Stimulated activated effector memory CD8-positive, alpha-beta T cell treated with anti-CD3 and anti-CD28 coated beads, Interleukin-12 subunit alpha, Interleukin-12 subunit beta, amount 100 ng/mL, for 72 hours (primary cell): ENCODE measurements at regions not wholly inside any gene's neighbourhood (a gene's known extent, or its start where the extent isn't known, plus 50 kb on each side); places are given as distances from the start of the nearest gene placed in this dataset.
A peak's percentile ranks its signal among the peaks of the same experiment; 100 is the strongest.
"Not testable (repeated sequence)": the region's sequence is repeated elsewhere in the genome, so short reads cannot be mapped to it uniquely, and the experiment has no call there.

ENCODE experiments used
- ATAC-seq: fragments of 150-1000 bp; cut with Tn5 transposase; 2 replicates; pipeline ENCODE4 v1.10.0; 2021
- DNase-seq, 2 donors: peaks; one replicate each; pipeline ENCODE4 v3.0.0; 2021 to 2022; ENCODE audit warnings: low spot score in 2 of 2
- H3K27ac Mint-ChIP-seq: one replicate; pipeline ENCODE4 v1.8.0; 2022; ENCODE audit warnings: mild to moderate bottlenecking, mixed read lengths
- H3K36me3 Mint-ChIP-seq: one replicate; pipeline ENCODE4 v1.8.0; 2022; ENCODE audit warnings: mild to moderate bottlenecking, mixed read lengths
- H3K4me1 Mint-ChIP-seq: one replicate; pipeline ENCODE4 v1.8.0; 2022; ENCODE audit warnings: mixed read lengths
- H3K4me3 Mint-ChIP-seq: one replicate; pipeline ENCODE4 v1.8.0; 2022; ENCODE audit warnings: mild to moderate bottlenecking, mixed read lengths
- H3K9me3 Mint-ChIP-seq: one replicate; pipeline ENCODE4 v1.8.0; 2022; ENCODE audit warnings: mixed read lengths

DNA sequence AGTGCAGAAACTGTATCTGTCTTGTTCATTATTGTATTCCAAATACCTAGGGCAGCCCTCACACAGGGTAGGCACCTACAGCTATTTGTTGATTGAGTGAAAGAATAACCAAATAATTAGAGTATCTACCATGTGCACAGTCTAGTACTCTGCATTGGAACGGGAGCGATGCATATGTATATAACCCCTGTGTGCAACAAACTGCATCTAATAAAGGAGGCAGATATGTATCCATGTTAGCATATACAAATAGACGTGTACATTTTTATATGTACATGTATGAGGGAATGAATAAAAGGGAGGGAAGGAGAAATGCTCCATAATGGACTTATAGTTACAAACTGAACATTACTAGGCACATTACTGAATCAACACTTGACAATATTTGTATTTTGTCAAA is 191.3 kb upstream of the PTPRZ1 start:
- Mint-ChIP-seq H3K27ac (no peak overlapping the region), H3K4me3 (no peak overlapping the region), H3K36me3 (no peaks in the 10 kb centered on the region), H3K4me1 (no peaks in the 10 kb centered on the region), H3K9me3 (no peaks in the 10 kb centered on the region)
- DNase-seq, result no peak
- ATAC-seq, result no peak

DNA sequence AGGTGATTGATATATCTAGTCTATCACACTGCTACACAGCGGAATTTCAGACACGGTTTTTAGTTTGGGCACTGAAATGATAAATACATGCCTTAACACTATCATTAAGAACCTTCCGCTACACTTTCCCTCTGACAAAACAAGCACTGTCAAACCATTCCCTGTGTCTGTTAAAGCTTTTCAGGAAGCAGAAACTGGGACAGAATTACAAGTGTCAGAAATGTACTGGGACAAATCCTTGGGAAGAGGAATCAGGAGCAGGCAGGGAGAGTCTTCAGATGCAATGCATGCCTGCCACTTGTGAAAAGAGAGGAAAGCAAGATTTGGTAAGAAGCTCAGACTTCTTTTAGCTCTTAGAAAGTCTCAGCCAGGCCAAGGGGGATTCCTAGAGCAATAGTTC is 196.8 kb upstream of the PTPRZ1 start:
- H3K4me1 Mint-ChIP-seq, result no peaks in the 10 kb centered on the region
- DNase-seq, result no peak
- no peaks in the 10 kb centered on the region for H3K36me3 Mint-ChIP-seq
- H3K27ac Mint-ChIP-seq, result no peak overlapping the region
- no peaks in the 10 kb centered on the region for H3K9me3 Mint-ChIP-seq
- ATAC-seq, result no peak
- H3K4me3 Mint-ChIP-seq, result no peak overlapping the region

DNA sequence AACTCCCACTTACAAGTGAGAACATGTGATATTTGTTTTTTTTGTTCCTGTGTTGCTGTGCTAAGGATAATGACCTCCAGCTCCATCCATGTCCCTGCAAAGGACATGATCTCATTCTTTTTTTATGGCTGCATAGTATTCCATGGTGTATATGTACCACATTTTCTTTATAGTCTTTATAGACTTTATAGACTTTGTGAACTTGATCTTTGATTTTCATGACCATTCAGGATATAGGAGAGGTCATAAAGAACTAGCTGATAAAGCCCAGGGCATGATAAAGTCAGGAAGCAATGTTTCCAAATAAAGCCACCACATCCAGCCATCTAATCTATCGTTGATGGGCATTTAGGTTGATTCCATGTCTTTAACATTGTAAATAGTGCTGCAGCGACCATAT is 198.5 kb upstream of the PTPRZ1 start:
- not testable (repeated sequence) for H3K36me3 Mint-ChIP-seq, H3K27ac Mint-ChIP-seq, H3K4me1 Mint-ChIP-seq, H3K4me3 Mint-ChIP-seq, ATAC-seq, DNase-seq, H3K9me3 Mint-ChIP-seq

DNA sequence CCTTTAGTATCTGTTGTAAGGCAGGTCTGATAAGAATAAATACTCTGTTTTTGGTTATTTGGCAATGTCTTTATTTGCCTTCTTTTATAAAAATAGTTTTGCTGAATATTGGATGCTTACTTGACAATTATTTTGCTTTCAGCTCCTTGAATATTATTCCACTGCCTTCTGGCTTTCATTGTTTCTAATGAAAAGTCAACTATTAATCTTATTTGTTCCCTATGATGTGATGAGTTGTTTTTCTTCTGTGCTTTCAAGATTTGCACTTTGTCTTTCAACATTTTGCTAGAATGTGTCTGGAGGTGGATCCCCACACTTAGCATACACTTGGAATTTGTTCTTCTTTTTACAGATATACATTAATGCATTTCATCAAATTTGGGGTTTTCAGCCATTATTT is 203.8 kb upstream of the PTPRZ1 start:
- Mint-ChIP-seq H3K4me1 (no peaks in the 10 kb centered on the region), H3K9me3 (peaks cover 2% of the 10 kb centered on the region), H3K27ac (no peak overlapping the region), H3K36me3 (no peaks in the 10 kb centered on the region), H3K4me3 (no peak overlapping the region)
- DNase-seq, result no peak
- no peak for ATAC-seq

DNA sequence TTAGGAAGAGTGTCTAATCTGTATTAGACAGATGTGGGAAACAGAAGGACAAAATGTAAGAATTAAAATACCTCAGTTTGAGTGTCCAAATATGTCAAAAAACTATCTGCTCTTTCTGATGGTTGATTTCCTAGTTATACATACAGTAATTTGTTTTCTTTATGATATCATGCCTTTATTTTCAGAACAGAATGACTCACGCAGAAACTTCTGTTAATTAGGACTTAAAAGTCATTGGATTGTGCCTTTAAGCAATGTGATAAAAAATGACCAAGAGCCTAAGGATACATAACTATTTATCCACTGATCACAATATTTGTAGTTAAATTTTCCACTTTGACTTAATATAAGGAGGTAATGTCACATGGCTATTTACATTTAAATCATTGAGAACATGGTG is 206.7 kb upstream of the PTPRZ1 start:
- DNase-seq (no peak), ATAC-seq (no peak)
- H3K27ac Mint-ChIP-seq, result no peak overlapping the region
- peaks cover 2% of the 10 kb centered on the region for H3K9me3 Mint-ChIP-seq
- no peak overlapping the region for H3K4me3 Mint-ChIP-seq
- H3K4me1 Mint-ChIP-seq, result no peaks in the 10 kb centered on the region
- no peaks in the 10 kb centered on the region for H3K36me3 Mint-ChIP-seq

DNA sequence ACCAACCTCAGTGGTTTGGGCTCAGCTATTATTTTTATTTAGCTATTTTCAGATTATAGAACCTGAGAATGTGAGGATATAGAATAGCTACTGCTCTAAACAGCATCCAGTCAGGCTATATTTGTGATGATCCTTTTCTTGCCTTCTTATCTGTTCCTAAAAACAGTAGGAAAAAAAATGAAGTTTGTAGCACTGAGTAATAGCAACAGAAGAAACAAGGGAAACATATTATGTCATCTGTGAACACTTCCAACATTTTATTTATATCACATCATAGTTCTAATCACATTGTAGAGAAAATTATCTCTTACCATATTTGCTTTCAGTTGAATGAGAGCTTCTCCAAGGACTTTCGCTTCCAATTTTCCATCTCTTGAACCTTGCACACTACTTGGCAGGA is 229.6 kb upstream of the PTPRZ1 start:
- no peaks in the 10 kb centered on the region for H3K36me3 Mint-ChIP-seq
- no peak overlapping the region for H3K27ac Mint-ChIP-seq
- no peak overlapping the region for H3K4me3 Mint-ChIP-seq
- no peak for ATAC-seq
- no peak for DNase-seq
- H3K9me3 Mint-ChIP-seq, result no peaks in the 10 kb centered on the region
- H3K4me1 Mint-ChIP-seq, result no peaks in the 10 kb centered on the region

DNA sequence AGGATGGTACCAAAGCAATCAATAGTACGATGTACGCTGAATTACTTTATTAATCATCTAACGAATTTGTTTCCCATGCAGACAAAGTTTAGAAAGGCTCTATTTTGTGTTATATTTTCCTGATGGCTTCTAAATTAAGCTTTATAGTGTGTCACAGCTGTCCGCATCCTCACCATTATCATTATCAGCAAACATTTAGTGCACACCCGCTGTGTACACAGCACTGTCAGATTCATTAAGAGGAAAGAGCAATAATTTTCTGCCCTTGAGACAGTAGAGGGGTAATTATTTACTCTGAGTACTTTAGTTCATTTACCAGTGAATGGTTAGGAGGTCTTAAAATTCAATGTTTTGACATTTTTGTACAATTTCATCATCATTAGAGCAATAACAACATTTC is 233.3 kb upstream of the PTPRZ1 start:
- Mint-ChIP-seq H3K4me1 (no peaks in the 10 kb centered on the region), H3K4me3 (no peak overlapping the region), H3K9me3 (no peaks in the 10 kb centered on the region), H3K36me3 (no peaks in the 10 kb centered on the region), H3K27ac (no peak overlapping the region)
- ATAC-seq (no peak), DNase-seq (no peak)

DNA sequence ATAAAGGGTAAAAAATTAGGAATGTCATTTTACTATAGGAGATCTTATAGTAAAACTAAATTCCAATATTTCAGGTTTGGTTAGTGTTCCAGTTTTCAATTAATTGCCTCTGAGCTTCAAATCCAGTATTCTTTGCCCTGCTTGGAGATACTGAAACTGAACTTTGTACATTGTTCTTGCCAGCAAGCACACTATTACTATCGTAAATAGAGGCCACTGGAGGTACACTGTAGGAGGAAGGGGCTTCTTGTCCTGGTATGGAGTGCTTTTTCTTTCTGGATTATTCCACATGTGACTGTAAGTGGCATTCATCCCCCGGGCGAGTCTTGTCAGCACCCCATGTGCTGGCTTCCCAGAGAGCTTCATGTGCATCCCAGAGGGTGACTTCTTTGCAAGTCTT is 234.7 kb upstream of the PTPRZ1 start:
- Mint-ChIP-seq H3K27ac (no peak overlapping the region), H3K36me3 (no peaks in the 10 kb centered on the region), H3K4me1 (no peaks in the 10 kb centered on the region), H3K9me3 (no peaks in the 10 kb centered on the region), H3K4me3 (no peak overlapping the region)
- DNase-seq, result no peak
- peak; percentile 13 for ATAC-seq

DNA sequence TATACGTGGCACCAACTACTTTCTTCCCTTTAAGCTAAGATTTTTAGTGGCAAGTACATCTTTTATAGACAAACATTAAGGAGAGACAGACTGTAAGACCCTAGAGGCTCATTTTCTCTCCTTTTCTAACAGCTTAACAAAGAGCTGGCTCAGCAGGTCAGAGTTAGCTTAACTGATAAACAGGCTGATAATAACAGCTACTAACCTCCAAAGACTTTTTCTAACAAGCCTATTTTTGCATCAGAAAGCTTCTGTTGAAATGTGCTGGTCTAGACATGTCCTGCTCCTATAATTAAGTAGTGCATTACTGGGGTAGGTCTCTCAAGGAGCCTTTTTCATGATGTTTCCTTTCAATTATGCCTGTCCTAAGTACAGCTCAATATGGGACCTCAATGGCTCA is 238.2 kb upstream of the FAM3C start:
- Mint-ChIP-seq H3K4me3 (no peak overlapping the region), H3K4me1 (no peaks in the 10 kb centered on the region), H3K36me3 (no peaks in the 10 kb centered on the region), H3K9me3 (no peaks in the 10 kb centered on the region), H3K27ac (no peak overlapping the region)
- no peak for DNase-seq
- ATAC-seq, result no peak

DNA sequence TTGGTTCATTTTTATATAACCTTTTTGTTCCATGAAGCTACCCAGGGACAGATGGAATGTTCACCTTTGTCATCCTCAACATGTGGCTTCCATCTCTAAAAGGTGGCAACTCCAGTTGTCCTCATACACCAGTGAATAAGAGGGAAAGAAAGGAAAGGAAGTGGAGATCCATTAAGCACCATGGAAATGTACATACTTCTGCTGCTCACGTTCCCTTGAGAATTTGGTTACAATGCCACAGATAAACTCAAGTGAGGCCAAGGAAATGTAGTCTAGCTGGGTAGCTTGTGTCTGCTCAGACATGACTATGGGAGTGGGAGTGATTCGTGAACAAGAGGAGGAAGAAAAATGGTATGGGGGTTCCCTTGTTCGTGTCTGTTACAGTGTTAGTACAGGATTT is 237.1 kb upstream of the FAM3C start:
- no peak for DNase-seq
- H3K4me1 Mint-ChIP-seq, result no peaks in the 10 kb centered on the region
- no peak overlapping the region for H3K27ac Mint-ChIP-seq
- no peaks in the 10 kb centered on the region for H3K9me3 Mint-ChIP-seq
- H3K36me3 Mint-ChIP-seq, result no peaks in the 10 kb centered on the region
- H3K4me3 Mint-ChIP-seq, result no peak overlapping the region
- no peak for ATAC-seq

DNA sequence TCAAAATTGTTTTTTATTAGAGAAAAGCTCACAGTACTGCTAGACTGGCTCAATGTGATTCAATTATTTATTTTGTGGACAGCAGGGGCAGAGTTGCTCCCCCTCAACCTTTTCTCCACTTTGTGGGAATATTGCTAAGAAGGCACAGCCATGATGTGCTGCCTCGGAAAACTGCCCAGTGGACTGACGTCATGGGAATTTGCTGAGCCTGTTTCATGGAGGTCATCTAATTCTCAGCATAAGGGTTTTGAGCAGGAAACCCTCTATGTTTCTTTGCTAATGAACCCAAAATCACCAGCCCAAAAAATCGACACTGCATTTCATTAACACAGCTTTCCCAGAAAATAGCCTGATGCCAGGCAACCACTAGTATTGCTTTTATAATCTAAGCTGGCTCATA is 228.8 kb upstream of the FAM3C start:
- Mint-ChIP-seq H3K4me3 (no peak overlapping the region), H3K27ac (no peak overlapping the region), H3K9me3 (no peaks in the 10 kb centered on the region), H3K4me1 (no peaks in the 10 kb centered on the region), H3K36me3 (no peaks in the 10 kb centered on the region)
- ATAC-seq (no peak), DNase-seq (no peak)

DNA sequence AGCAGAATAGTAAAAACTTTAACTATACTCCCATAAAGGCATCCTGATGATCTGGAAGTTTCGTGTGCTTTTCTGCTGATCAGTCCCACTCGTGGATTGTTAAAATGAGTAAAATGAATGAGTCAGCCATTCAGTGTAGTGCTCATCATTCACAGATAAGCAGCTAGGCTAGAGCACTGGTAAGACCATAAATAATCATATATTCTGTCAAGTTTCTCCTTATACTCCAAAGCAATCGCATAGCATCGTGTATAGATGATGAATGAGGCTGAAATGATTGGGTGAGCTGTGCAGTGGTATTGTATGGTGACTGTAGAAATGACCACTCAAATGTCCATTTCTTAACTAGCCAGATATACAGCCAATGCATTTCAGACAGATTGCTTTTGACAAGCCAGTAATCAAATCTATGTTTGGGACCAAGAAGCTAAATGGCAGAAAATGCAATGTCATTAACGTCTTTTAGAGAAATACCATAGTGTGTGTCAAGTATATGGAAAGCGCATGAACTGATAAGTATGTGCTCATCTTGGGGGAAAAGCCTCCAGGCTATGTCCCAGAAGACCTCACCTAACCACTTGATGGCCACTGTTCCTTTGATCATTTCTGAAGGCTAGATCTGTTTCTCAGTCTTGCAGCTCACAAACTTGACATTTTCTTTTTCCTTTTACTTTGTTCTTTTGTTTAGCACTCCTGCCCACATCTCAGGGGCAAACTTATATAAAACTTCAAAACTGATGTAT is 227.2 kb upstream of the FAM3C start:
- Mint-ChIP-seq H3K4me3 (no peak overlapping the region), H3K36me3 (no peaks in the 10 kb centered on the region), H3K9me3 (no peaks in the 10 kb centered on the region), H3K27ac (no peak overlapping the region), H3K4me1 (no peaks in the 10 kb centered on the region)
- DNase-seq (no peak), ATAC-seq (no peak)

DNA sequence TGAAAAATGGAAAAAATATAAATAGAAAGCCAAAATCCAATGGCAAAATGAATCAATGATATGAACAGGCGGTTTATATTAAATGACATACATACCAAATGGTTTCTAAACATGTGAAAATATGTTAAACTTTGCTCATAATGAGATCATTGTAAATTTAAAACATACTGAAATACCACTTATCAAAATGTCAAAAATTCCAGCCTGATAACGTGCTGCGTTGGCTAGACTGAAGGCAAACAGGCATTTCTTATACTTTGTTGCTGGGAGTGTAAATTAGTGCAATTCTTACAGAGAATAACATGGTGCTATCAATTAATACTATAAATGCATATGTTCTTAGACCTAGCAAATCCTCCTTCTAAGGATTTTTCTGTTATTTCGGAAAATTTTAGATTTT is 225.8 kb upstream of the FAM3C start:
- no peak for ATAC-seq
- DNase-seq, result no peak

DNA sequence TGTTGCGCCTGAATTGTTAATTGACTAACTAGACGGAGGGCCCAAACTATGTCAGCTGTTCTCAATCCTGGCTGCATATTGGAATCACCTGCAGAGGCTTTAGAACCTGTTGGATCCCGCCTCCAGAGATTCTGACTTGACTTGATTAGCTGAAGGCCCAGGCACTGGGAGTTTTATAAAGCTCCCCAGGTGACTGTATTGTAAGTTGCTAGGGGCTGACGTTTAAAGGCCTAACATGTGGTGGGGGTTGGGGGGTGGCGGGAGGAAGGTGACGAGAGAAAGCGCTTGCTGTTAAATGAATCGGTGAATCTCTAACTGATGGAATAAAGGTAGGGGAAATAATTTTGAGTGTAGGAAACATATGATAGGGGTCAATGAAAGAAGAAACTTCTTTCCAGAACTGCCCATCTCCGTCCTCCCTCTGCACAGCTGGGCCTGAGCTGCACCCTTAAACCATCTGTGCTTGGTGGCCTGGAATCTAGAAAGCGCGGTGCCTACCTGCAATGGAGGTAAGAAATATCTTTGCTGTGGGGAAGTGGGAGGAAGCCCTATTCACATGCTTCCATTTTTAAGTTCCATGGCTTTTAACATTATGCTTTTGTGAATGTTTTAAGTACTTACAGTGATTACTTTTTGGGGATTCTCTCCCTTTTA is 225.0 kb upstream of the FAM3C start:
- no peaks in the 10 kb centered on the region for H3K4me1 Mint-ChIP-seq
- DNase-seq (no peak), ATAC-seq (no peak)
- no peak overlapping the region for H3K27ac Mint-ChIP-seq
- H3K9me3 Mint-ChIP-seq, result peaks cover 4% of the 10 kb centered on the region
- H3K36me3 Mint-ChIP-seq, result no peaks in the 10 kb centered on the region
- H3K4me3 Mint-ChIP-seq, result no peak overlapping the region

More for the DNA sequence above, 225.8 kb upstream of the FAM3C start:
- Mint-ChIP-seq H3K4me1 (no peaks in the 10 kb centered on the region), H3K9me3 (peaks cover 4% of the 10 kb centered on the region), H3K36me3 (no peaks in the 10 kb centered on the region), H3K27ac (no peak overlapping the region), H3K4me3 (no peak overlapping the region)

DNA sequence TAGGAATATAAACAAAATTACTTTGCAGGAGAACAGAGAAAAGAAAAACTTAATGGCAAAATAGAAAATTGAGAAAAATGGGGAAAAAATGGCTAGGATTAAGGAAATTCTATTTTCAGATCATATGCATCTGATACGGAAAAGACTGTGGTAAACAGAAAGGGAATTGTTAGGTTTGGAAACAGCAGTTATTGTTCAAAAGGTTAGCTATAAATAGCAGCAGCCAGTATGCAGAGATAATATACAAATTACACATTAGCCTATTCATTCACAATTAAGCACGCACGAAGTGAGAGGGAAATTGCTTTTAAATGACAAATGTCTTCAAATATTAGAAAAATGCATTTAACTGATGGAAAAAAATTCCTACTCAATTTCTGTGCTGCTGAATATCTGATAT is 224.1 kb upstream of the FAM3C start:
- Mint-ChIP-seq H3K36me3 (no peaks in the 10 kb centered on the region), H3K4me1 (no peaks in the 10 kb centered on the region), H3K27ac (no peak overlapping the region), H3K9me3 (peaks cover 4% of the 10 kb centered on the region), H3K4me3 (no peak overlapping the region)
- DNase-seq, result no peak
- ATAC-seq, result no peak

DNA sequence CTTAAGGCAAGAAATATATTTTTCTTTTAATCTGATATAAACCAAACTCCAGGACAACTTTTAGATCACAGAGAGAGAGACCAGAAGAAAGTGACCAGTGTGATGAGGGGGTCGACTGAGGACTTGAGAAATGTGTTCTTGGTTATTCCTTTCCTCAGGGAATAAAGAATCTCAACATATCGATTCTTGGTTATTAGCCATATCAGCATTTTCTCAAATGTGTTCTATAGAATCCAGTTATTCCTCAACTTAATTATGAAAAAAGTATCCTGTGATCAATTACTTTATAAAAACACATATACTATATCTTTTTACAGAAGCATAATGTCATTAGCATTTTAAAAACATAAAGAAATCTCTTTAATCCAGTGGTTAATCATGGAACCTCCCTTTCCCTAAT is 222.1 kb upstream of the FAM3C start:
- no peak overlapping the region for H3K4me3 Mint-ChIP-seq
- no peak for DNase-seq
- no peak overlapping the region for H3K27ac Mint-ChIP-seq
- H3K4me1 Mint-ChIP-seq, result no peaks in the 10 kb centered on the region
- ATAC-seq, result no peak
- no peaks in the 10 kb centered on the region for H3K36me3 Mint-ChIP-seq
- peaks cover 4% of the 10 kb centered on the region for H3K9me3 Mint-ChIP-seq
